T-helper 9 cell (primary cell): ENCODE measurements at regions not wholly inside any gene's neighbourhood (a gene's known extent, or its start where the extent isn't known, plus 50 kb on each side); places are given as distances from the start of the nearest gene placed in this dataset.

Source experiments
- DNase-seq: peaks from one replicate; pipeline ENCODE4 v3.0.0-alpha.2; 2020

- DNase-seq: no peak
Observed at GRCh38 chr13:23984546-23984945, 87.2 kb upstream of the C1QTNF9B start.

DNA sequence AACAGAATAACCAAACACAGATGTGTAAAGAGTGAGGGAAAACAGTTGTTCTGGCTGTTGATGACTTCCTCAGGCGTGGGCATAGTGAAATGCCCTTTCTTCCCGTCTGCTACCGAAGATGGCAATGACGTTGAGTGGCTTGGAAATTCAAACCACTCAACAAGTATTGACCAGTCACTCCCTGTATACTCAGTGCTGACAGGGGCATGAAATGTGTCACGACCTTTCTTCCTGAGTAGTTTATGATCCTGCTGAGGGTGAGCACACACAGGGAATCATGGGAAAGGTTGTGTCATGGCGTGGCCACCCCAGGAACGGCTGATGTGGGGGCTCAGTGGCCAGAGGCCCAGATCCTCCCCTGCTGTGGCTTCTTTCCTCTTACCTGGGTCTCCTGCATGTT lies 87.8 kb upstream of the C1QTNF9B start:
- no peak for DNase-seq

GRCh38 chr13:23985839-23986238 lies 88.5 kb upstream of the C1QTNF9B start:
- no peak for DNase-seq

DNA sequence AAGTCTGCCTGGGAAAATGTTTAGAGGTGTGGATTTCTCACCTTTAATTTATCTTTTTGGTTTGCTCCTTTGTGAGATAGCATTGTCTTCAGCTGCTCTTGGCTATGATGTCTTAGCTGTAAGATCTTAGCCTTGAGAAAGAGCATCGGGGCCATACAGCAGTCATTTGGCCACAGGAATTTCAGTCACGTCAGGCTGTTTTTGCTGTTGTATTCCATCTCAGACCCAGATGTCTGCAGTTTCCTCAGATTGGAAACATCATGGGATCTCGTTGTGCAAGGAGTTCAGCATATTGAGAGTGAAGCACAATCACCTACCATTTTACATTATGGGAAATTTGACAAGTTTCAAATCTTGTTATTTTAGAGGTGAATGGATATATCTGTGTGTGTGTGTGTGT lies 89.3 kb upstream of the C1QTNF9B start:
- no peak for DNase-seq

DNA sequence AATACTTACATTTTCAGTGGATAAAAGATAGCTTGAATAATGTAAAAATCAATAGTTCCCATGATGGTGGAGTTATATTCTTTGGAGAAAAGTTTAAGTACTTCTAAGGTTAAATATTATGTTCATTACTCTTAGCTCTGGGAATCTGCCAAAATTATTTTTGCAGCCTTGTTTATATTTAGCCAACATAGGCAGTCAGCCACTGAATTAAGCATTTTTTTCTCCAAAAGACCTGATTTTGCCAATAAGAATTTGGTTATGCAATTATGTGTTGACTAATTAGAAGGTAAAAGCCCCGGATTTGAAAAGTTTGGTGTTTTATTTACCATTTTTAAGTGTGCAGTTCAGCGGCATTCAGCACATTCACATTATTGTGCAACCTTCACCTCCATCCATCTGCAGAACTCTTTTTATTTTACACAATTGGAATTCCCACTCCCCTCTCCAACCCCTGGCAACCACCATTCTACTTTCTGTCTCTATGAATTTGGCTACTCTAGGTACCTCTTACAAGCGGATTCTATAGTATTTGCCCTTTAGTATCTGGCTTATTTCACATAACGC lies 90.1 kb upstream of the C1QTNF9B start:
- DNase-seq: no peak

- DNase-seq: no peak
Observed at GRCh38 chr13:23988546-23989122, 91.3 kb upstream of the C1QTNF9B start.

DNA sequence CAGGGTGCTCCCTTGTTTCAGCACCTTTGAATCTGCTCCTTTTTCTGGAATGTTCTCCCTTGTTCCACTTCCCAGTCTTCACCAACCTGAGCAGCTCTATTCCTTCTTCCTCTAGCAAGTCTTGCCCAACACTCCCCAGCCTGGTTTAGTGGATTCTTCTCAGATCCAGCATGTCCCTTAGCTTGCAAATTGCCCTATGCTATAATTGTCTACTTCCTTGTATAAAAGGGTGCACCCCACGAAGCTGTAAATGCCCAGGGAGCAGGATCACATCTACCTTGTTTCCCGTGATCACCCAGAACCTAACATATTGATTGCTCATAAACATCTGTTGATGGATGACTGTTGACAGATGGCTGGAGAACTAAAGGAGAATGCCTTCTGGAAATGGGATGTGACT lies 93.2 kb upstream of the C1QTNF9B start:
- no peak for DNase-seq

DNA sequence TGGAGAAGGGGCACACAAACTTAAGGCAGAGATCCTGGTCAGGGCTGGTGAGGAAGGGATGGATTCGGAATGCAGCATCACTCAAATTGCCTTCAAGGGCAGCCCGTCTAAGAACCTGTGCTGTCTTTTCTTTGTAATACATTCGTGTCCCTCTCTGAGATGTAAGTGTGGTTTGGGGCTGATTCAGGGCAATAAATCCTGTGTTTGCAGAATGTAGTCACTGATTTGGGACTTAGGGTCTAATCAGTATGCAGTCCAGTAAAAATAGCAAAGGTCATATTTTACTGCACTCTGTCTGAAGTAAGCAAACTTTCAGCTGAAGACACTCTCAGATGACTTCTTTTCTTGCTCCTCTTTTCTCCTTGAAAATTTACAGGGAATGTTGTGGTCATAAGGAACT lies 93.8 kb upstream of the C1QTNF9B start:
- no peak for DNase-seq

DNA sequence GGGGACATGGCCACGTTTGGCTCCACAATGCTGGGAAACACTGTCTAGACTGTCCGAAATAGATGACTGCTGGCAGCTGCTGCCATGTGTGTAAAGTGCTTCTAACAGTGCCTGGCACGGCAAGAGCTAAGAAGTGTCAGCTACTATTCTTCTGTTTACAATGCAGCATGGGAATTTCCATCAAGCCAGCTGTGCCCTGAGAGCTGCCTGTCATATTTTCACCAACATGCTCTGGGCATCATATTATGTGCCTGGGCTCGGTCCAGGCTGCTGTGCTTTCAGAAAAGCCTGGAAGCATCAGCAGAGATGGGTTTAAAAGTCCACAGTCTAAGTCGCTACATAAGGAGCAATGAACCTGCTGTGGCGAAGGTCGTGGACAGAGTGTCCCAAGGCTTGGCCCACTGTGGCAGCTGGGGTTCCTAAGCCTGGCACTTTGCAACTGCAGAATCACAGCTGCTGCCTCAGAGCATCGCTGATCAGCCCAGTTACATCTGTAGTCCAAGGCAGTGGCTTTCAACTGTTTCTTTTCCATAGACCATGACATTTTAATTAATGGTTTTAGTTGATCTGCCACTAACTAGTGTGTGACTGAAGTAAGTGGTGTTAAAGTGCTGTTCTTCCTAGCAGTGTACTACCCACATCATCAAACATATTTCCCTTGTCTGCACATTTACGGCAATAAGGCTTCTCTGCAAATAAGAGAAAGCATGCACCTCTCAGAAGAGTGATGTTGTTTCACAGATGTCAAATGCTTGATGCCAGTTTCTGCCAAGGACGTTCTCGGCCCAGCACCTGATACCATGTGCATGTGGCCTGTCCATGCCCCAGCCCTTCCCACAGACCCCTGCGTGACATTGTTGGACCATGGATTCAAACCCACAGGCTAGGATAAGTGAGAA lies 95.7 kb upstream of the C1QTNF9B start:
- DNase-seq: no peak

DNA sequence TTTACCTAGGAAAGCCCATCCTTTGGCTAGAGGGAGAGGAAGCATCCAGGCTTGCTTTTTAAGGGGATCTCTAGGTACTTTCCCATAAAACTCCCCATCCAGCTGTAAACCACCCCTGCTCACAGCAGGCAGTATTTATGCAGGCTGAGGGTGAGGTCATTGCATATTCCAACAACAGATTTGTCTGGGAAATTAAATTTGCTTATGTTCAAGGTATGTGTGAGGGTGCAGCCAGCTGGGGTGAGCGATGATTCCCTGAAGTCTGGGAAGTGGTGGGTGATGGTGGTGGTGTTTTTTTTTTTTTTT lies 96.3 kb upstream of the C1QTNF9B start:
- no peak for DNase-seq

GRCh38 chr13:23995283-23996073 lies 98.2 kb upstream of the C1QTNF9B start:
- no peak for DNase-seq

DNA sequence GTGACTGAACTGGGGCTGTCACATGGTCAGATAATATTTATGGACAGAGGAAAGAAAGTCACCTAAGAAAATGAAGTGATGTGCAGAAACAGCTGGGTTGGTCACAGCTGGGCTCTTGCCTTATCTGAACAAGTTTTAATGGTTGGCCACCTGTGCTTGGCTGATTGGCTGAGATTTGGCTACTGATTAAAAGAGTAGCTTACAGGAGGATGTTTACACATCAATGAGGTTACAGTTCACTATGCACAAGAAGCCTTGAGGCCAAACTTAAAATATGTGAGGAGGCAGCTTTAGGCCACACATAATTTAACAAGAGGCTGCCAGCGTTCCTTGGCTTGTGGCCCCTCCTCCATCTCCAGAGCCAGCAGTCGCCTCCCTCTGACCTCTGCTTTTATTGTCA lies 99.2 kb upstream of the C1QTNF9B start:
- DNase-seq: no peak

DNA sequence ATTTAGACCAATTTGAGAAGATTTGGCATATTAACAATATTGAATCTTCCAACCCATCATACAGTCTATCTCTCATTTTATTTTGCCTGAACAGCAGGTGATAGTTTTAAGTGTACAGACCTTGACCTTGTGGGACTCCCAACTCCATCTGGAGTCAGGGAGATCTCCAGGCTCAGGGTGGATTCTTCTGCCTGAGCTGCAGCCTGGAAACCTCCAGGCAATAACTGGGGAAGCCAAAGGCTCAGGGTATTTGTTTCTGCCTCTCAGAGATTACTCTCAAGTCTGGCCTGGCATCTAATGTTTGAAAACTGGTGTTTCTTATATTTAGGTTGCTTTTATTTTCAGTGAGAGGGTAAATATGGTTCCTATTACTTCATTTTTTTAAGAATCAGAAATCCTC lies 102.1 kb upstream of the C1QTNF9B start:
- DNase-seq: no peak

DNA sequence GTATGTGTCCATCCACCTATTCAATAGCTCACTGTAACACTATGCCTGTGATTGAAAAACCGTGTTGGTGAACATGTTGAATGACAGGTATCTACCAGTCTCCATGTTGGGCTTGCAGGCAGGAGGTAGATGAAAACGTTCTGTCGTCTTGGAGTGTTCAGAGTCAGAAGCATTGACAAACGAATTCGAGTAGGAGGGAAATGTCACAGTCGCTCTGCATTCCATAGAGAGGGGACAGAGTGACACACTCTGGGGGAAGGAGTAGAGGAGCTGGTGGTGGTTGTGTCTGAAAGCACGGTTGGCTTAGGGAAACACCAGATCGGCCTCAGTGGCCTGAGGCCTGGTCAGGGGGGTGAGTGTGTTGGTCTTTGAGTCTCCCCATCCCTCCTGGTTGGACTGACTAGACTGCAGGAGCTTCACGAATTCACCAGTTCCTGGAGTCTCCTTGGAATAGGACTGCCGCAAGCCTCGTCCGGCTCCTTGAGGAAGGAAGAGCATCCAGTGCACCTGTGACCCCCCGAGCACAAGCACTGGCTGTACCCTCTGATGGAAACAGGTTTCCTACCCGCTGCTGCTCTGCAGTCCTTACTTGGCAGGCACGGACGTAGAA lies 105.0 kb upstream of the C1QTNF9B start:
- DNase-seq: no peak

DNA sequence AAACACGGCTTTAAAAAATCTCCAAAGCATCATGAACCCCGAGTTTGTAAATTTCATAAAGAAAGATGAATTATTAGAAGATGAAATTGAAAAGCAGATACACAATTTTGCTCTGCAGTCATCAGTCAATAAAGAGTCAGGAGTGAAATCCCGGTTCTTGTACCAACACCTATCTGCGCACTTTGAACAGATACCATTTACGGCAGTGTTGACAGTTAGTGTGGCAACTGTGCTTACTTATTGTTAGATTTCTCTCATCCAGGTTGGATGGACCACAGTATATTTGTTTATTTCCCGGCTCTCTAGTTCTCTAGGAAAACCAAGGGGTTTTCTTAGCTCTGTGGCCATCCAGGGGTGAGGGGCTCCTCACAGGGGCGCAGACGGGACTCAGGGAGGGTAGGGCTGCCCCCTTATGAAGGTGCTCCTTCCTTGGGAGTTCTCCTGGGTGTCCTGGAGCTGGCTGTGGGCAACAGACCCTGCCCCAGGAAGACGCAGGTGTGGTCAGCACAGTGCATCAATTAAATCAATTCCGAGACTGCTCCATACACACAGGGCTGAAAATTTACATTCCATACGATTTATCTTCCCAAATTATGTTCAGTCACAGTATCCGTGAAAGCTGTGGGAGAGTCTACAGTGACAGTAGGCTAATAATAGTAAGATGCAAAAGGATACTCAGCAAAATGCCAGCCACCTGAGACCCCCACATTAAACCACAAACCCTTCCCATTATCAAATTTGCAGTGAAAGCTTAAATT lies 107.0 kb upstream of the C1QTNF9B start:
- DNase-seq: no peak

DNA sequence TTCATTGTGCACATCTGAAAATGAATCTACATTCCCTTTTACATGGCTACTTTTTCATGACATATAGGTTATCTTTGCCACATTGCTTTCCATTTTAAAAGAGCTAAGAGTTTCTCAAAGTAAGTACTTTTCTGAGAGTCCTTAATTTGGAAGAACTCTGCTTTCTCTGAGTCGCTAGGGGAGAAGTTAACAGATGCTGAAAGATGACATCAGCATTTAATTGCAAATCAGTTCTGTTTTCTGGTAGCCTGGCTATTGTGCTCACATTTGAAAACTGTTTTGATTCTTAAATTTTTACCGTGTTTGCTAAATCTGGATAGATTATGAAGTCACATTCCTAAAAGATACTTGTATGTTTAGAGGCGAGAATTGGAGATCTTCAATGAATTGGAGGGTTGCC lies 107.7 kb upstream of the C1QTNF9B start:
- DNase-seq: no peak

- DNase-seq: no peak
Observed at GRCh38 chr13:24005755-24006281, 108.5 kb upstream of the C1QTNF9B start.

- no peak for DNase-seq
Observed at GRCh38 chr13:24006520-24007248, 109.4 kb upstream of the C1QTNF9B start.

GRCh38 chr13:24007979-24008620 lies 110.8 kb upstream of the C1QTNF9B start:
- DNase-seq: no peak

DNA sequence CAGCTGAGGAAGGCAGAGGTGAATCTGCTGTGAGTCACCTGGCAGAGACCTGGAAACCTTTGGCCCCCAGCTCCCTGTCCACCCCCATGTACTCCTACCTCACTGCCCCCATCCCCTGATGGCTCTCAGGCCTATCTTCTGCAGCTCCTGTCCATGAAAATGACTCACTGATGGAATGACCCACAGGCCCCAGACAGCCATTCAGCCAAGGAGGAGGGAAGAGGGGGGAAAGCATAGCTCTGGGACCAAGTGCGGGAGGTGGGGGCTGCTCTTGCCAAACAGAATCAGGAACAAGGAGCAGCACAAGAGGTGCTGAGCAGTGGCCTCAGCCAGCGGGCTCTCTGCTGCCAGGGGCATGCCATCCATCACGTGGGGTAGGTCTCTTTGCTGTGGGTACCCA lies 111.4 kb upstream of the C1QTNF9B start:
- no peak for DNase-seq

DNA sequence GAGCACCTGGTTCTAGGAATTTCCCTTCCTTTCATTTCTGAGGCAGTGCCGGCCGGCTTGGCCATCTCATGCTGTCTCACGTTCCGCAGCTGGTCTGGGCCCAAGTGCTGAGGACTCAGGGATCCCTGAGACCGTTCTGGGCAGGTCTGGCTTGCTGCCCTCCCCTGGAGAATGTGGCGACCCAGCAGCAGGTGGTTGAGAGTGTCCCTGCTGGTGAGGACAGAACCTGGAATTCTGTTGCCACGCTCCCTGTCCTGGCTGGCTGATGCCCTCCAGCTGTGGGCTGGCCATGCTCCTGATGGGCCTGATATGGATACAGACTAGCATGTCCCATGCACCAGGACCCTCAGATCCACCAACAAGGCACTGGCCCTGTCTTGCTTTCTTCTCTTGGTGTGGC lies 114.0 kb upstream of the C1QTNF9B start:
- DNase-seq: no peak
